Retinal pigment epithelial cell (primary cell): ENCODE measurements at regions not wholly inside any gene's neighbourhood (a gene's known extent, or its start where the extent isn't known, plus 50 kb on each side); places are given as distances from the start of the nearest gene placed in this dataset.

Experiments used
- DNase-seq: peaks from one replicate; pipeline ENCODE4 v3.0.0-alpha.2; 2010; ENCODE audit warnings: low read depth
- H3K4me3 ChIP-seq: 2 replicates; pipeline ENCODE4 v1.5.1; 2011; ENCODE audit warnings: mild to moderate bottlenecking, low read length, control low read depth, moderate library complexity
- TF ChIP-seq, protein P1 (sequence below): conservative IDR thresholded peaks from 2 replicates; pipeline ENCODE4 v1.5.1; 2011; ENCODE audit warnings: low read depth, low read length, control low read depth, inconsistent platforms

DNA sequence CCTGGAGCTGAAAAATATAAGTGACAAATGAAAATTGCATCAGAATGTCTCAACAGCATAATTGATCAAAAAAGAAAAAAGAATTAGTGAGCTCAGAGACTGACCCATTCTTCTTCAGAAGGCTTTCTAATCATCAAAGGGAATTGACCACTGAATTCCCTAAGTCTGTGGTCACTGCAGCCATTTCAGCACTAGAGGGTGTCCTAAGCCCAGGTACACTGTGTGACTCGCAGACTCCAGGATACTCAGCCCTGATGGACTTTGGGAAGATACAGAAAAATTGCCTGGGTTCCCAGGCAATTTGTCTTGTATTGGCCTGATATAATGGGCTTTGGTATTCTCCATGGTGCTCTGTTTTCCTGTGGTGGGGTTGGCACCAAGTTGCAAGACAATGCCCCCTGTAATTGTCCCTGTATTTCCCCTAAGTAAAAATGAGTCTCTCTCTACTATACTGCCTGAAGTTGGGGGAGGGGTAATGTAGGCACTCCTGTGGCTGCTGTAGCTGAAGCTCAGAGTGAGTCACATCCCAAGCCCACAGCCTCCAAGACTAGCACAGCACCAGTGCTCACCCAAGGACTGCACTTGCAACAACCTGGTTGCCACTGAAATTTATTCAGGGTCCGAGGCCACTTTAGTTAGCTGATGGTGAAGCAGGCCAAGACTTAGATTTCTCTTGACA, 256.0 kb upstream of the STAC start:
- TF ChIP-seq, protein P1, sequence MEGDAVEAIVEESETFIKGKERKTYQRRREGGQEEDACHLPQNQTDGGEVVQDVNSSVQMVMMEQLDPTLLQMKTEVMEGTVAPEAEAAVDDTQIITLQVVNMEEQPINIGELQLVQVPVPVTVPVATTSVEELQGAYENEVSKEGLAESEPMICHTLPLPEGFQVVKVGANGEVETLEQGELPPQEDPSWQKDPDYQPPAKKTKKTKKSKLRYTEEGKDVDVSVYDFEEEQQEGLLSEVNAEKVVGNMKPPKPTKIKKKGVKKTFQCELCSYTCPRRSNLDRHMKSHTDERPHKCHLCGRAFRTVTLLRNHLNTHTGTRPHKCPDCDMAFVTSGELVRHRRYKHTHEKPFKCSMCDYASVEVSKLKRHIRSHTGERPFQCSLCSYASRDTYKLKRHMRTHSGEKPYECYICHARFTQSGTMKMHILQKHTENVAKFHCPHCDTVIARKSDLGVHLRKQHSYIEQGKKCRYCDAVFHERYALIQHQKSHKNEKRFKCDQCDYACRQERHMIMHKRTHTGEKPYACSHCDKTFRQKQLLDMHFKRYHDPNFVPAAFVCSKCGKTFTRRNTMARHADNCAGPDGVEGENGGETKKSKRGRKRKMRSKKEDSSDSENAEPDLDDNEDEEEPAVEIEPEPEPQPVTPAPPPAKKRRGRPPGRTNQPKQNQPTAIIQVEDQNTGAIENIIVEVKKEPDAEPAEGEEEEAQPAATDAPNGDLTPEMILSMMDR, result peak; percentile 83
- no peak for DNase-seq

DNA sequence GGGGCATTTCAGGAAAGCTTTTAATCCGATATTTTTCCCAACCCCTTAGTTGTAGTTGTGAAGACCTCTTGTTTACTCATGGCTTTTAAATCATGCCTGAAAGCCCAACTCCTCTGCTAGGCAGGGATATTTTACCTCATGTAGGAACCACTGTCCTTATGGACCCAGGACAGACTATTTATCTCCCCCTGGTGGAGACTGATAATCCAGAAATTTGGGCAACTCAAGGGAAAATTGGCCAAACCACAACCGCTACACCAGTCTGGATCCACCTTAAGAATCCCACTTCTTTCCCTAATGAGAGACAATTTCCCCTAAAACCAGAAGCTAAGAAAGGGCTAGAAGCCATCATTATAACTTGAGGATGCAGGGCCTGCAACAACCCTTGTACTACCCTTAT, 248.1 kb upstream of the STAC start:
- TF ChIP-seq, protein P1, result peak; percentile 28
- no peak overlapping the region for H3K4me3 ChIP-seq
- no peak for DNase-seq

More for the DNA sequence above, 256.0 kb upstream of the STAC start:
- no peak overlapping the region for H3K4me3 ChIP-seq

DNA sequence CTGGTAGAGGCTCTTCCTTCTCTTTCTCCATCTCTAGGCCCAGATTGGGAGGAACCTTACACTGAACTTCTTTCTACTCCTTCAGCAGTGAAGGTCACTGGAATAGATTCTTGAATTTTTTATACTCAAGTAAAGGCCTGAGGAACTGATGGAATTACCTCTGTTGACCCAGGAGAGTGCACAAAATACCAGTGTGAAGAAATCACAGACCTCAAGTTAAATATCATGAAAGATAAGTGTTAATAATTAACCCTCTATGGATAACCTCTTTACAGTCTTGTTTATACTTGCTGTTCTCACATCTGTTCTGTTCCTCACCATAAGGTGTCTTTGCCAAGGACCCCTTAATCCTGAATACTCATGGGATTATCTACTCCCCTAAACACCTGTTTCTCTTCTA, 244.4 kb upstream of the STAC start:
- TF ChIP-seq, protein P1, result no peak

DNA sequence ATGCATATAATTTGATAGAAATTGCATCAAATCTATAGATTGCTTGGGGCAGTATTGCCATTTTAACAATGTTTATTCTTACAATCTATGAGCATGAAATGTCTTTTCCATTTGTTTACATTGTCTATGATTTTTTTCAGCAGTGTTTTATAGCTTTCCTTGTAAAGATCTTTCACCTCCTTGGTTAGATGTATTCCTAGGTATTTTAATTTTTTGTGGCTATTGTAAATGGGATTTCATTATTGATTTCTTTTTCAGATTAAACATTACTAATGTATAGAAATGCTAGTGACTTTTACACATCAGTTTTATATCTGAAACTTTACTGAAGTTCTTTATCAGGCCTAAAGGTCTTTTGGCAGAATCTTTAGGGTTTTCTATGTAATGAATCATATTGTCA, 237.6 kb upstream of the STAC start:
- DNase-seq, result no peak
- H3K4me3 ChIP-seq, result no peak overlapping the region
- TF ChIP-seq, protein P1, result no peak

More for the DNA sequence above, 244.4 kb upstream of the STAC start:
- H3K4me3 ChIP-seq, result no peak overlapping the region
- no peak for DNase-seq

DNA sequence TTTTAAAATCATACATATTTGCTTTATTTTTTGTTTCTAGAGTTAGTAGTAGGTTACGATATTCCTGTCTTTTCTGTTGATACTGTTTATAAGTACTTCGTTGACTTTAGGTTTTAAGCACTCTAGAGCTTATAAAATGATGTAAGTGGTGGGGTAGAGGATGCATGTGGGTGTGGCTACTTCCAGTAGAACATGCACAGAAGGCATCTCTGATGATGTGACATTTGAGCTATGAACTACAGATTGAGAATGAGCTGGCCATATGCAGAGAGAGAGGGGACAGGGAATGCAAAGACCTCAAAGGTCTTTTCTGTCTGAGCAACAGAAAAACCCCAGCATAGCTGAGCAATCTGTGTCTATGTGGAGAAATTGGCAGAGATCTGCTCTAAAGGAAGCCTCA, 233.9 kb upstream of the STAC start:
- TF ChIP-seq, protein P1, result no peak
- H3K4me3 ChIP-seq, result no peak overlapping the region
- no peak for DNase-seq

DNA sequence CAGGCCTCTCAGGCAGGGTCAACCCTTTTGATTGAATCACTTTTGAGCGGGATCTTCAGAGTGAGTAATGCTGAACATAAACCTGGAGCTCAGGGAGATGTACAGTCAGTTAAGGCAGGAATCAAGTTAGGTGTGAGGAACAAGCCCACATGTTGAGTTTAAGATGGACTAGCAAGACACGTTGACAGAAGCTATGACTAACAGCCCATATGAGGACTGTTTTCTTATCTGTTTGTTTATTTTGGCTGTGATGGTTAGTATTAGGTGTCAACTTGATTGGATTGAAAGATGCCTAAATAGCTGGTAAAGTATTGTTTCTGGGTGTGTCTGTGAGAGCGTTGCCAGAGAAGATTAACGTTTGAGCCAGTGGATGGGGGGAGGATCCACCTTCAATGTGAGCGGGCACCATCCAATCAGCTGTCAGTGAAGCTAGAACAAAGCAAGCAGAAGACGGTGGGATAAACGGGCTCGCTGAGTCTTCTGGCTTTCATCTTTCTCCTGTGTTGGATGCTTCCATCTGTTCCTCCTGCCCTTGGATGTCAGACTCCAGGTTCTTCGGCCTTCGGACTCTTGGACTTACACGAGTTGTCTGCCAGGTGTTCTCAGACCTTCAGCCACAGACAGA, 232.3 kb upstream of the STAC start:
- TF ChIP-seq, protein P1, result no peak
- H3K4me3 ChIP-seq, result no peak overlapping the region
- no peak for DNase-seq

DNA sequence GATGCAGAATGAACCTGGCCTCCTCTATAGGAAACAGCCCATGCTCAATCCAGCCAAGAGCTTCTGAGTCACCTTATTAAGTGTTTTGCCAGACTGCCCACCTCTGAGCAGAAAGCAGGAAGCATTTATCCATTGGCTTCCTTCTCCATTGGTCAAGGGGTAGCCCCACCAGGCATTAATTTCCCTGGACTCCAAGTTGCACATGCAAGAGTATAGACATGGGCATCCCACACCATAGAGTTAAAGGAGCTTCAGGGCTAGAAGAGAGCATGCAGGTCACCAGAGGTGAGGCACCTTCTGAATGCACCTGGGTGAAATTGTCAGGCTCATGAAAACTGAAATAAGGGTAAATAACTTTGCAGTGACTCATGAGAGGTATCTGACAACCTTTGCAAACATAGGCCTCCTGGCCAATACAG, 230.8 kb upstream of the STAC start:
- TF ChIP-seq, protein P1, result no peak
- H3K4me3 ChIP-seq, result no peak overlapping the region
- no peak for DNase-seq
